Heart left ventricle (tissue), 13 donors: ENCODE measurements at regions not wholly inside any gene's neighbourhood (a gene's known extent, or its start where the extent isn't known, plus 50 kb on each side); places are given as distances from the start of the nearest gene placed in this dataset.

Experiments used
- CTCF ChIP-seq, 12 donors: fragments of 200-600 bp; sonication (generic) in 4 of 12; IDR thresholded peaks; one replicate each; pipeline versions ENCODE4 v1.5.0 to v1.8.0; 2018 to 2022; ENCODE audit warnings: antibody characterized with exemption in 12 of 12, mild to moderate bottlenecking in 5 of 12
- POLR2A ChIP-seq, 2 donors: fragments of 450-650 bp; IDR thresholded peaks; one replicate each; pipeline ENCODE4 v1.6.1; 2017; ENCODE audit warnings: antibody characterized with exemption in 2 of 2, mild to moderate bottlenecking in 2 of 2, moderate library complexity in 2 of 2
- donor health status: ischemic (EF 13 %, LVEDD 7.1; RV severe dilation, severe dysfunction).
- donor health status: DM: no; HTN: yes; CAD: no.
- donor health status: DM: no; HTN: no; CAD: no.
- donor health status: ischemic (EF 25% LVEDD 6.9; RV normal size, moderate dysfunction).
- donor health status: ischemic (EF 25% LVEDD 5.7; RV mildly dilated, moderate dysfunction).
- donor health status: ischemic (EF 35%, LVEDD 5.7; RV mildly dilated, moderate dysfunction).
- donor health status: nonischemic (EF 11% LVEDD 7.7; RV severe dilation, severe dysfunction).
- donor health status: DM: yes; HTN: yes; CAD: no.
- donor health status: PGD.
- donor health status: ischemic (EF 29% LVEDD 5.4; RV normal size, mild dysfunction).
- donor health status: nonischemic (EF 23%, LVEDD 6.1; RV moderate dilation, normal function).

GRCh38 chr12:74981541-74981940 lies 228.1 kb downstream of the KCNC2 start:
- TF ChIP-seq CTCF (IDR thresholded peaks at IDR 0.05): no peak
- no peak for TF ChIP-seq POLR2A (IDR thresholded peaks at IDR 0.05)
